Muscle of leg (tissue), 3 donors: ENCODE measurements at regions not wholly inside any gene's neighbourhood (a gene's known extent, or its start where the extent isn't known, plus 50 kb on each side); places are given as distances from the start of the nearest gene placed in this dataset.
"Not testable (repeated sequence)": the region's sequence is repeated elsewhere in the genome, so short reads cannot be mapped to it uniquely, and the experiment has no call there.

Experiments
- DNase-seq: peaks from one replicate; pipeline ENCODE4 v3.0.0; 2013
- H3K27ac ChIP-seq: one replicate; pipeline ENCODE4 v1.5.1; 2013; ENCODE audit warnings: mild to moderate bottlenecking, low read length, control low read depth
- H3K27me3 ChIP-seq: one replicate; pipeline ENCODE4 v1.6.1; 2013; ENCODE audit warnings: low read length; ENCODE audit not compliant: control insufficient read depth, insufficient read depth
- H3K36me3 ChIP-seq: one replicate; pipeline ENCODE4 v1.6.1; 2013; ENCODE audit warnings: low read length; ENCODE audit not compliant: control insufficient read depth, insufficient read depth
- H3K4me1 ChIP-seq: one replicate; pipeline ENCODE4 v1.6.1; 2013; ENCODE audit warnings: low read length; ENCODE audit not compliant: control insufficient read depth, insufficient read depth
- H3K4me3 ChIP-seq: one replicate; pipeline ENCODE4 v1.5.1; 2013; ENCODE audit warnings: low read length, control low read depth
- H3K9me3 ChIP-seq: replicated peaks from 2 replicates; pipeline ENCODE4 v1.6.1; 2013; ENCODE audit warnings: low read depth, low read length; ENCODE audit not compliant: control insufficient read depth
- WGBS: methylation state at CpG from one replicate; pipeline ENCODE4 v1.1.5; 2013; ENCODE audit warnings: missing lambda C conversion rate; ENCODE audit not compliant: insufficient coverage; 5-methylcytosine and 5-hydroxymethylcytosine counted together

- H3K27me3 ChIP-seq: no peaks in the 10 kb centered on the region
- no peaks in the 10 kb centered on the region for H3K36me3 ChIP-seq
- no peak overlapping the region for H3K4me3 ChIP-seq
- 52% methylated on average over 2 of the region's 3 CpGs for WGBS
- H3K4me1 ChIP-seq: peaks cover 2% of the 10 kb centered on the region
- no peak for DNase-seq
- no peak overlapping the region for H3K27ac ChIP-seq
- peaks cover 2% of the 10 kb centered on the region for H3K9me3 ChIP-seq
Measured at GRCh38 chr3:74393426-74393825, 221.0 kb downstream of the CNTN3 start.

GRCh38 chr3:74390121-74390877 lies 224.2 kb downstream of the CNTN3 start:
- peak; percentile 82 for DNase-seq
- Histone ChIP-seq H3K27ac (no peak overlapping the region), H3K4me1 (peaks cover 6% of the 10 kb centered on the region), H3K9me3 (no peaks in the 10 kb centered on the region), H3K36me3 (no peaks in the 10 kb centered on the region), H3K4me3 (no peak overlapping the region), H3K27me3 (no peaks in the 10 kb centered on the region)
- WGBS: no CpG with 5 or more reads among the region's 4 CpGs

GRCh38 chr3:74387111-74387735 lies 227.2 kb downstream of the CNTN3 start:
- peak; percentile 44 for DNase-seq
- Histone ChIP-seq H3K27me3 (no peaks in the 10 kb centered on the region), H3K4me3 (no peak overlapping the region), H3K36me3 (no peaks in the 10 kb centered on the region), H3K27ac (no peak overlapping the region), H3K9me3 (no peaks in the 10 kb centered on the region), H3K4me1 (peaks cover 6% of the 10 kb centered on the region)
- WGBS: no CpG with 5 or more reads among the region's 2 CpGs

GRCh38 chr3:74384159-74384558 lies 230.3 kb downstream of the CNTN3 start:
- Histone ChIP-seq H3K4me1 (peaks cover 4% of the 10 kb centered on the region), H3K27me3 (no peaks in the 10 kb centered on the region), H3K27ac (no peak overlapping the region), H3K9me3 (no peaks in the 10 kb centered on the region), H3K36me3 (no peaks in the 10 kb centered on the region), H3K4me3 (no peak overlapping the region)
- 20% methylated on average over 1 of the region's 4 CpGs for WGBS
- peak; percentile 34 for DNase-seq

GRCh38 chr3:74377669-74378068 lies 236.8 kb downstream of the CNTN3 start:
- Histone ChIP-seq H3K36me3 (no peaks in the 10 kb centered on the region), H3K27ac (no peak overlapping the region), H3K4me1 (no peaks in the 10 kb centered on the region), H3K9me3 (no peaks in the 10 kb centered on the region), H3K27me3 (no peaks in the 10 kb centered on the region), H3K4me3 (no peak overlapping the region)
- DNase-seq: no peak

GRCh38 chr3:74376323-74376722 lies 238.1 kb downstream of the CNTN3 start:
- not testable (repeated sequence) for H3K27ac ChIP-seq, H3K4me1 ChIP-seq, H3K27me3 ChIP-seq, H3K4me3 ChIP-seq, H3K9me3 ChIP-seq, H3K36me3 ChIP-seq, DNase-seq
- WGBS: 86% methylated on average over 1 of the region's 2 CpGs

GRCh38 chr3:74375653-74376052 lies 238.8 kb downstream of the CNTN3 start:
- no peaks in the 10 kb centered on the region for H3K36me3 ChIP-seq
- no peaks in the 10 kb centered on the region for H3K4me1 ChIP-seq
- H3K9me3 ChIP-seq: no peaks in the 10 kb centered on the region
- H3K4me3 ChIP-seq: no peak overlapping the region
- no peaks in the 10 kb centered on the region for H3K27me3 ChIP-seq
- no peak overlapping the region for H3K27ac ChIP-seq
- no peak for DNase-seq
- WGBS: 91% methylated on average over 1 of the region's 1 CpG

GRCh38 chr3:74372743-74373142 lies 241.7 kb downstream of the CNTN3 start:
- Histone ChIP-seq H3K4me3 (no peak overlapping the region), H3K9me3 (no peaks in the 10 kb centered on the region)
- WGBS: no CpG with 5 or more reads among the region's 2 CpGs

GRCh38 chr3:74370342-74370741 lies 244.1 kb downstream of the CNTN3 start:
- no CpG with 5 or more reads among the region's 2 CpGs for WGBS
- no peaks in the 10 kb centered on the region for H3K9me3 ChIP-seq
- no peaks in the 10 kb centered on the region for H3K4me1 ChIP-seq
- no peaks in the 10 kb centered on the region for H3K27me3 ChIP-seq
- H3K36me3 ChIP-seq: no peaks in the 10 kb centered on the region
- H3K4me3 ChIP-seq: no peak overlapping the region
- DNase-seq: no peak
- no peak overlapping the region for H3K27ac ChIP-seq

More at GRCh38 chr3:74372743-74373142, 241.7 kb downstream of the CNTN3 start:
- Histone ChIP-seq H3K27me3 (no peaks in the 10 kb centered on the region), H3K4me1 (no peaks in the 10 kb centered on the region), H3K27ac (no peak overlapping the region), H3K36me3 (no peaks in the 10 kb centered on the region)
- no peak for DNase-seq

- H3K4me1 ChIP-seq: no peaks in the 10 kb centered on the region
- no CpG with 5 or more reads among the region's 1 CpG for WGBS
- no peaks in the 10 kb centered on the region for H3K36me3 ChIP-seq
- H3K27me3 ChIP-seq: no peaks in the 10 kb centered on the region
- no peaks in the 10 kb centered on the region for H3K9me3 ChIP-seq
- no peak overlapping the region for H3K27ac ChIP-seq
- H3K4me3 ChIP-seq: no peak overlapping the region
- DNase-seq: peak; percentile 78
Measured at GRCh38 chr3:74366331-74366730, 248.1 kb downstream of the CNTN3 start.
